ENCODE measurements at regions not wholly inside any gene's neighbourhood (a gene's known extent, or its start where the extent isn't known, plus 50 kb on each side); places are given as distances from the start of the nearest gene placed in this dataset.

GRCh38 chr14:31969699-31970240 is 107.3 kb upstream of the ARHGAP5 start:
- ChIA-PET CTCF (interaction anchor here (0.5 to 0.6 kb wide), 3 partner anchors 11 to 1030 kb away, joined by 3 read pairs; no protein-coding TSS in a partner anchor), POLR2A (no interaction called here)
- no peak overlapping the region for H3K27ac ChIP-seq (ENCODE audit: low read depth, low read length)
- no peak for DNase-seq (ENCODE audit: low read depth, low spot score)
- no peaks in the 10 kb centered on the region for H3K27me3 ChIP-seq (ENCODE audit: control insufficient read depth, insufficient read depth, low read length)
- peaks cover 15% of the 10 kb centered on the region for H3K9me3 ChIP-seq (ENCODE audit: control insufficient read depth, insufficient read depth, low read length)
- H3K4me3 ChIP-seq (ENCODE audit: low read depth, low read length): no peak overlapping the region
- TF ChIP-seq CTCF (IDR thresholded peaks at IDR 0.05; ENCODE audit: low read depth, low read length): no peak

GRCh38 chr14:31970744-31971143 is 106.4 kb upstream of the ARHGAP5 start:
- H3K4me3 ChIP-seq (ENCODE audit: low read depth, low read length): no peak overlapping the region
- no peaks in the 10 kb centered on the region for H3K27me3 ChIP-seq (ENCODE audit: control insufficient read depth, insufficient read depth, low read length)
- H3K9me3 ChIP-seq (ENCODE audit: control insufficient read depth, insufficient read depth, low read length): peaks cover 18% of the 10 kb centered on the region
- CTCF ChIA-PET: no interaction called here
- no peak for TF ChIP-seq CTCF (IDR thresholded peaks at IDR 0.05; ENCODE audit: low read depth, low read length)
- DNase-seq (ENCODE audit: low read depth, low spot score): no peak
- H3K27ac ChIP-seq (ENCODE audit: low read depth, low read length): no peak overlapping the region
- POLR2A ChIA-PET: no interaction called here

GRCh38 chr14:31971612-31972011 is 105.5 kb upstream of the ARHGAP5 start:
- CTCF ChIA-PET: no interaction called here
- POLR2A ChIA-PET: no interaction called here
- peaks cover 18% of the 10 kb centered on the region for H3K9me3 ChIP-seq (ENCODE audit: control insufficient read depth, insufficient read depth, low read length)
- DNase-seq (ENCODE audit: low read depth, low spot score): no peak
- no peak overlapping the region for H3K27ac ChIP-seq (ENCODE audit: low read depth, low read length)
- H3K4me3 ChIP-seq (ENCODE audit: low read depth, low read length): no peak overlapping the region
- no peaks in the 10 kb centered on the region for H3K27me3 ChIP-seq (ENCODE audit: control insufficient read depth, insufficient read depth, low read length)
- TF ChIP-seq CTCF (IDR thresholded peaks at IDR 0.05; ENCODE audit: low read depth, low read length): no peak

- Histone ChIP-seq H3K4me3 (ENCODE audit: low read depth, low read length) (no peak overlapping the region), H3K27ac (ENCODE audit: low read depth, low read length) (no peak overlapping the region), H3K9me3 (ENCODE audit: control insufficient read depth, insufficient read depth, low read length) (peaks cover 18% of the 10 kb centered on the region), H3K27me3 (ENCODE audit: control insufficient read depth, insufficient read depth, low read length) (no peaks in the 10 kb centered on the region)
- DNase-seq (ENCODE audit: low read depth, low spot score): no peak
- TF ChIP-seq CTCF (IDR thresholded peaks at IDR 0.05; ENCODE audit: low read depth, low read length): no peak
- POLR2A ChIA-PET: no interaction called here
- CTCF ChIA-PET: interaction anchor here (0.5 to 1.3 kb wide), 2 partner anchors 81 to 1052 kb away, joined by 3 read pairs; no protein-coding TSS in a partner anchor
Observed at GRCh38 chr14:31977001-31977556, 100.0 kb upstream of the ARHGAP5 start.

GRCh38 chr14:31978423-31978822 is 98.7 kb upstream of the ARHGAP5 start:
- POLR2A ChIA-PET: no interaction called here
- Histone ChIP-seq H3K27me3 (ENCODE audit: control insufficient read depth, insufficient read depth, low read length) (no peaks in the 10 kb centered on the region), H3K9me3 (ENCODE audit: control insufficient read depth, insufficient read depth, low read length) (peaks cover 16% of the 10 kb centered on the region), H3K4me3 (ENCODE audit: low read depth, low read length) (no peak overlapping the region), H3K27ac (ENCODE audit: low read depth, low read length) (no peak overlapping the region)
- CTCF ChIA-PET: interaction anchor here (1.1 kb wide), 1 partner anchor 274 kb away, joined by 3 read pairs; no protein-coding TSS in a partner anchor
- DNase-seq (ENCODE audit: low read depth, low spot score): no peak
- no peak for TF ChIP-seq CTCF (IDR thresholded peaks at IDR 0.05; ENCODE audit: low read depth, low read length)

All from AG04450 (cell line).